ENCODE measurements at regions not wholly inside any gene's neighbourhood (a gene's known extent, or its start where the extent isn't known, plus 50 kb on each side); places are given as distances from the start of the nearest gene placed in this dataset.

- ATAC-seq = no peak
- TF ChIP-seq CSRNP3 (CRISPR knock-in tag; IDR thresholded peaks at IDR 0.05) (no peak), ZNF70 (CRISPR knock-in tag; IDR thresholded peaks at IDR 0.05) (no peak), SNAI2 (CRISPR knock-in tag; IDR thresholded peaks at IDR 0.05) (no peak), BACH2 (CRISPR knock-in tag; IDR thresholded peaks at IDR 0.05; ENCODE audit: borderline replicate concordance) (no peak)
Observed at GRCh38 chr10:9450801-9451200, 1396.3 kb downstream of the GATA3 start.

GRCh38 chr10:9451211-9451773 lies 1396.8 kb downstream of the GATA3 start:
- TF ChIP-seq BACH2 (CRISPR knock-in tag; IDR thresholded peaks at IDR 0.05; ENCODE audit: borderline replicate concordance) (no peak), ZNF8 (CRISPR knock-in tag; IDR thresholded peaks at IDR 0.05) (no peak), ESRRG (CRISPR knock-in tag; IDR thresholded peaks at IDR 0.05) (no peak), ZNF70 (CRISPR knock-in tag; IDR thresholded peaks at IDR 0.05) (no peak), ZFP3 (CRISPR knock-in tag; IDR thresholded peaks at IDR 0.05) (no peak), CSRNP3 (CRISPR knock-in tag; IDR thresholded peaks at IDR 0.05) (no peak), TOX (CRISPR knock-in tag; IDR thresholded peaks at IDR 0.05; ENCODE audit: borderline replicate concordance) (no peak), POU6F1 (CRISPR knock-in tag; IDR thresholded peaks at IDR 0.05; ENCODE audit: borderline replicate concordance, low read depth) (no peak), GLIS3 (CRISPR knock-in tag; IDR thresholded peaks at IDR 0.05) (no peak), RARB (CRISPR knock-in tag; IDR thresholded peaks at IDR 0.05) (no peak), ARNTL (CRISPR knock-in tag; IDR thresholded peaks at IDR 0.05; ENCODE audit: borderline replicate concordance, low read depth) (no peak), TCF4 (CRISPR knock-in tag; IDR thresholded peaks at IDR 0.05; ENCODE audit: borderline replicate concordance) (no peak), SNAI2 (CRISPR knock-in tag; IDR thresholded peaks at IDR 0.05) (no peak), TSHZ2 (CRISPR knock-in tag; IDR thresholded peaks at IDR 0.05) (no peak), OSR1 (CRISPR knock-in tag; IDR thresholded peaks at IDR 0.05) (no peak), ZC3H10 (CRISPR knock-in tag; IDR thresholded peaks at IDR 0.05) (no peak)
- ATAC-seq = no peak

GRCh38 chr10:9452056-9452455 lies 1397.6 kb downstream of the GATA3 start:
- no peak for ATAC-seq
- TF ChIP-seq CREB5 (CRISPR knock-in tag; IDR thresholded peaks at IDR 0.05; ENCODE audit: low read depth) = no peak
- TF ChIP-seq TSHZ2 (CRISPR knock-in tag; IDR thresholded peaks at IDR 0.05) = no peak
- TF ChIP-seq ZNF8 (CRISPR knock-in tag; IDR thresholded peaks at IDR 0.05) = no peak
- no peak for TF ChIP-seq ISL1 (CRISPR knock-in tag; IDR thresholded peaks at IDR 0.05)
- TF ChIP-seq TCF4 (CRISPR knock-in tag; IDR thresholded peaks at IDR 0.05; ENCODE audit: borderline replicate concordance) = no peak
- no peak for TF ChIP-seq ZFP3 (CRISPR knock-in tag; IDR thresholded peaks at IDR 0.05)
- no peak for TF ChIP-seq CSRNP3 (CRISPR knock-in tag; IDR thresholded peaks at IDR 0.05)
- TF ChIP-seq ZC3H10 (CRISPR knock-in tag; IDR thresholded peaks at IDR 0.05) = no peak
- no peak for TF ChIP-seq ARNTL (CRISPR knock-in tag; IDR thresholded peaks at IDR 0.05; ENCODE audit: borderline replicate concordance, low read depth)
- TF ChIP-seq CSDC2 (CRISPR knock-in tag; IDR thresholded peaks at IDR 0.05) = no peak
- no peak for TF ChIP-seq ESRRG (CRISPR knock-in tag; IDR thresholded peaks at IDR 0.05)
- TF ChIP-seq PPARA (CRISPR knock-in tag; IDR thresholded peaks at IDR 0.05; ENCODE audit: borderline replicate concordance) = no peak
- TF ChIP-seq POU6F1 (CRISPR knock-in tag; IDR thresholded peaks at IDR 0.05; ENCODE audit: borderline replicate concordance, low read depth) = no peak
- TF ChIP-seq ZNF565 (CRISPR knock-in tag; conservative IDR thresholded peaks at IDR 0.05; ENCODE audit: low read depth) = no peak
- no peak for TF ChIP-seq OSR1 (CRISPR knock-in tag; IDR thresholded peaks at IDR 0.05)
